Peyer's patch (tissue), 4 donors: ENCODE measurements at regions not wholly inside any gene's neighbourhood (a gene's known extent, or its start where the extent isn't known, plus 50 kb on each side); places are given as distances from the start of the nearest gene placed in this dataset.

Experiments used
- POLR2A ChIP-seq, 2 donors: fragments of 450-650 bp; IDR thresholded peaks; one replicate each; pipeline ENCODE4 v1.5.1; 2017; ENCODE audit warnings: antibody characterized with exemption in 2 of 2, mild to moderate bottlenecking in 2 of 2, moderate library complexity in 2 of 2
- TF ChIP-seq, protein P1 (sequence below), 6 experiments: fragments of 450-650 bp in 4 of 6; fragments of 200-600 bp in 2 of 6; sonication (generic) in 1 of 6; IDR thresholded peaks; one replicate each; pipeline ENCODE4 v1.5.1; 2017 to 2019; ENCODE audit warnings: antibody characterized with exemption in 6 of 6, mild to moderate bottlenecking in 3 of 6, moderate library complexity in 1 of 6

DNA sequence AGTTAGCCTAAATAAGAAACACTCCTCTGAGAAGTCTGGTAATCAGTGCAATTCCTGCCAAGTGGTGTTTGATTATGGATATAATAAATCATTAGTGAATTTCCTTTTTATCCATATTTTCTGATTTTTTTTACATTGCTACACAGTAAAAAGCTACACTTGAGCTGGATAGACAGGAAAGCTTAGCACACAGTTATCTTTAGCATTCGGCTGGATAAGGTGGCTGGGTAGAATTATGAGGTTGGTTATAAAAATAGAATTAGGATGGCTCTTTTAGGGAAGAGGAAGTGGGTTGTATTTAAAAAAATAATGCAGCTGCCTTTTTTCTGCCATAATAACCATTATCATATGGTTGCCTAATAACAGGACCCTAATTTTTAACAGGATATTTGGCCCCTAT lies 460.6 kb downstream of the NAF1 start:
- TF ChIP-seq, protein P1, sequence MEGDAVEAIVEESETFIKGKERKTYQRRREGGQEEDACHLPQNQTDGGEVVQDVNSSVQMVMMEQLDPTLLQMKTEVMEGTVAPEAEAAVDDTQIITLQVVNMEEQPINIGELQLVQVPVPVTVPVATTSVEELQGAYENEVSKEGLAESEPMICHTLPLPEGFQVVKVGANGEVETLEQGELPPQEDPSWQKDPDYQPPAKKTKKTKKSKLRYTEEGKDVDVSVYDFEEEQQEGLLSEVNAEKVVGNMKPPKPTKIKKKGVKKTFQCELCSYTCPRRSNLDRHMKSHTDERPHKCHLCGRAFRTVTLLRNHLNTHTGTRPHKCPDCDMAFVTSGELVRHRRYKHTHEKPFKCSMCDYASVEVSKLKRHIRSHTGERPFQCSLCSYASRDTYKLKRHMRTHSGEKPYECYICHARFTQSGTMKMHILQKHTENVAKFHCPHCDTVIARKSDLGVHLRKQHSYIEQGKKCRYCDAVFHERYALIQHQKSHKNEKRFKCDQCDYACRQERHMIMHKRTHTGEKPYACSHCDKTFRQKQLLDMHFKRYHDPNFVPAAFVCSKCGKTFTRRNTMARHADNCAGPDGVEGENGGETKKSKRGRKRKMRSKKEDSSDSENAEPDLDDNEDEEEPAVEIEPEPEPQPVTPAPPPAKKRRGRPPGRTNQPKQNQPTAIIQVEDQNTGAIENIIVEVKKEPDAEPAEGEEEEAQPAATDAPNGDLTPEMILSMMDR (IDR thresholded peaks at IDR 0.05), result no peak
- TF ChIP-seq POLR2A (IDR thresholded peaks at IDR 0.05), result no peak
